Smooth muscle cell of the brain vasculature (primary cell): ENCODE measurements at regions not wholly inside any gene's neighbourhood (a gene's known extent, or its start where the extent isn't known, plus 50 kb on each side); places are given as distances from the start of the nearest gene placed in this dataset.
"Not testable (repeated sequence)": the region's sequence is repeated elsewhere in the genome, so short reads cannot be mapped to it uniquely, and the experiment has no call there.

Experiments
- DNase-seq: peaks from one replicate; pipeline ENCODE4 v3.0.0-alpha.2; 2012; ENCODE audit warnings: low read depth, low spot score

GRCh38 chr1:88291611-88292354 is 392.3 kb upstream of the PKN2 start:
- no peak for DNase-seq

DNA sequence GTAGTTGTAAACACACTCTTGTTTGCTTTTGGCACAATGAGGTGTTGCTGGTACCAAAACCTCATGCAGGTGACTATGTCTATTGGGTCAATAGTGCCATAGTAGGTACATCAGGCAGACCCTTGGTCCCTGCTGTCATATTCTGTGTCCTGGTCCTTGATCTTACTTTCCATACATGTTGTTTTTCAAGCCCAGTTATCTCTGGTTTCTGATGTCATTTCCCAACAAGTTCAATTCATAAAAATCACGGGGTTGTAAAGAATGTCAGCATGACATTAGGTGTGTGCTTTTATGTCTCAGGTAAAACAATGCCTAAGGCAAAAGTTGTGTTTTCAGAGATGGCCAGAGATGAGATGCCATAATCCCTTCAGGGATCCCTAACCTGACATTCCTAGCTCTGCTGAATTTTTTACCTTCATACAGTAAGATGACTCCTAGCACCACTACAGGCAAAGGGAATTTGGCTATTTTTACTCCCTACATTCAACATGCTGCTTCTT is 390.3 kb upstream of the PKN2 start:
- DNase-seq: no peak

DNA sequence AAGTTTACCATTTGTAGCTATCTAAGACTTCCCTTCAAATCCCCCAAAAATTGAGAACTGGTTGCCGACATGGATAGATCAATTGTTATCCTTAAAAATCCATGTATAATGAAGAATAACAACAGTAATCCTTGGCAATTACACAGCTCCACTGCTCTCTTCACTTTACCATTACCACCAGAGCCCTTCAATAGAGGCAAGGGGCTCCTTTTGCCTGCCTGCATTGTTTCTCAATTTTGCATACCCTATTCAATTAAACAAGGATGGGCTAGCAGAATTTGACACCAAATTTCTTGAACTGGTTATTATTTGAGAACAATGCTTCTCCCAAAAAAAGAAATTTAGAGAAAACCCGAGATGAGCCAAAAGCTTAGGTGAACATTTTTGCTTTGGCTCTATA is 387.8 kb upstream of the PKN2 start:
- no peak for DNase-seq

- no peak for DNase-seq
Observed at GRCh38 chr1:88296642-88297041, 387.4 kb upstream of the PKN2 start.

GRCh38 chr1:88298506-88298905 is 385.6 kb upstream of the PKN2 start:
- DNase-seq: no peak

- no peak for DNase-seq
Observed at GRCh38 chr1:88300752-88301263, 383.3 kb upstream of the PKN2 start.

DNA sequence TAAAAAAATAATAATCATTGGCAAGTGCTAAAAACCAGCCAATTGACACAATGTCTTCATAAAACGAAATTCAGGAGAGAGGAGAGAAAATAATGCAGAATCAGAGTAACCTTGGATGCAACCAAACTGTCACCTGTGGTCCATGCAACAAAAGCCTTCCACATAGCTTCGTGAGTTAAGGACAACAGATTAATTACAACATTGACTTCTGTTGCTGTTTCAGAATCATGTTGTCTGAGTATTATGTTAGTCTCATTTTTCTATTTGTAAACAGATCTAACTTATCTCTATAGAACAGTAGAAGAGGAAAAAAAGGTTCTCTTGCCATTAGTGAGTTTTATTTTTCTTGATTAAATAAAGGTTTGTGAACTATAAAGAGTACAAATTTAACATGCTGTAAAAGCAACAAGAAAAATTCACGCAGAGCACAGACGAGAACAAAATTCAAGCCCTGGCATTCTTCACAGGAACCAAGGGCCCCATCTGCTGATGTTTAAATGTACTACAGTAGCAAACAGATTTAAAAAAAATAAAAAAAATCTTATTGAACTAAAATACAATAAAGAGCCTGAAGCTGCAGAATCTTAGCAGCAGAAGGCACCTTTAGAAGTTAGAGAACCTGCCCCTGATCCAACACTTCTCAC is 381.1 kb upstream of the PKN2 start:
- no peak for DNase-seq

DNA sequence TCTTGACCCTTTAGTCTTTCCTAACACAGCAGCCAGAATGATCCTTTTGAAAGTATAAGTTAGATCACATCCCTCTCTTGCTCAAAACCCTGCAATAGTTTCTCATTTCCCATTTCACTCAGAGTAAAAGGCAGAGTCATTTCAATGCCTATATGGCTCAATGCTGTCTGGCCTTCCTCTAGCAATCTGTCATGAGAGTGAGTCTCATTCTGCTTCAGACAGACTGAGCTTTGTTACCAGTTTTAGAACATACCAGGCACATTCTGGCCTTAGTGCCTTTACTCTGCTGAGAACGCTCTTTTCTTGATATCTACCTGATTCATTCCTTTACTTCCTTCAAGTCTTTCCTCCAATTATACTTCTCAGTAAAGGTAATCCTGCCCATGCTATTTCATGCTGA is 372.8 kb upstream of the PKN2 start:
- DNase-seq: no peak

DNA sequence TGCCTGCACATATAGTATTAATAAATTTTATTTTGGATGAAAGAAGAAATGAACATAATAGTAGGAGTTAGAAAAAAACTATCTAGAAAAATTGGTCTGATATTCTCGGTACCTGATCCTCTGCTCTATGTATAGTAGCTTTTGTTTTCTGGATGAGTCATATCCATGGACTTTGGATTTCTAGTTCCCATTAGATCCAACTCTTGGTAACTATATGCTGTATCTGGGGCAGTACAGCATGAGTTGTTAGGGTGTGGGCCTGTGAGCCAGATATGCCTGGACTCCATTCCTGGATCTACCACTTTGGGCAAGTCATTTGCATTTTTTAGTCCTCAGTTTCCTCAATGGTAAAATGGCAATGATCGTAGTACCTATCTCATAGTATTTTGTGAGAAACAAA is 372.2 kb upstream of the PKN2 start:
- DNase-seq: no peak

GRCh38 chr1:88317396-88317795 is 366.7 kb upstream of the PKN2 start:
- no peak for DNase-seq

DNA sequence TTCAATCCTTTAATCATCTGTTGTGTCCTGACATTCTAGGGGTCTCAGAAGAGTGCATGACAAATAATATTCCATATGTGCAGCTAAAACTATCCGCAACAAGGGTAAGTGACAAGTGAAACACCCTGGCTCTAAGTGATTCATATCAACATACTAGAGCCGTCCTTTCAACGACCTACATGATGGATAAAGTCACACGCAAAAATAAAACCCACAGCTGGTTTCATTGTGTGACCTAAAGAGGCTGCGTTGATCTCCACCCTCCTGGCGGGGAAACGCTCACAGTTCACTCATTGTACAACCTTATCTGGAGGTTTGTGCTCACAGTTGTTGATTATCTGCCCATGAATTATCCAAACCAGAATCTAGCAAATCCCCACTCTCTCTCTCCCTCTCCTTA is 365.3 kb upstream of the PKN2 start:
- no peak for DNase-seq

GRCh38 chr1:88320291-88320690 is 363.8 kb upstream of the PKN2 start:
- DNase-seq: no peak

- DNase-seq: no peak
Observed at GRCh38 chr1:88321706-88322105, 362.4 kb upstream of the PKN2 start.

GRCh38 chr1:88324899-88325298 is 359.2 kb upstream of the PKN2 start:
- DNase-seq: no peak

DNA sequence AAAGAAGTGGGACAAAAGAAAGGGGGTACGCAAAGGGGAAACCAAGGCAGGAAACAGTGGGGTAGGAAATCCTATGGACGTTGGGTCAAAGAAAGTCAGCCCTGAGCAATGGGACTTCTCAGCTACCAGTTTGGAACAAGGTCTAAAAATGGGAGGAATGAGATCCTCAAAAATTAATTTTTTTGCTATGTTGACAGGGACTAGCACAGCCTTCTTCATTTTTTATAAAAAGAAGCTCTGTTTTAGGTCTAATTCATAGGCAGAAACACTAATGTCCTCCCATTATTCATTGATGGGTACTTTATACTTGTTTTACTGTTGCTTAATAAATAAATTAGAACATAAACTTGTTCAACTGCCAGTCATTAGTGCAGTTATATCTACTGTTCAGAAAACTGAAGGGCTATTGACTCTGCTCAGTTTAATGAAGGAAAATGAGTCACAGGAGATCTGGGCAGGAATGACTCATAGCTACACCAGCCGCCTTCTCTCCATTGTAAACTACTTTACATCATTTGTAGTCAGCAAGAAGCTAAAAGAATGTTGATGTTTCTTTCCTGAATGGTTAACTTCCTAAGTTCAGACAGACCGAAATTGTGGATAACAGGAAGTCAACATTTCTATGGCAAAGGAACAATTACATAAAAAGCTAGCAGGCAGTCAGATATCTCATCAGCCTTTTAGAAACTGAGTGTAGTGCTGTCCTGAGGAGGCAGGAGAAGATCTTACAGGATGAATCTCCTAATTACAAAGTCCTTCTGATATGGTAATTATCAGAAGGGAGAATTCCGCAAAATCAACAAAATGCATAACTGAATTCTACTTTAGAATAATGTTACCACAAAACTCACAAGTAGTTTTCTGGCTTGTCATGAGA is 356.4 kb upstream of the PKN2 start:
- DNase-seq: no peak

DNA sequence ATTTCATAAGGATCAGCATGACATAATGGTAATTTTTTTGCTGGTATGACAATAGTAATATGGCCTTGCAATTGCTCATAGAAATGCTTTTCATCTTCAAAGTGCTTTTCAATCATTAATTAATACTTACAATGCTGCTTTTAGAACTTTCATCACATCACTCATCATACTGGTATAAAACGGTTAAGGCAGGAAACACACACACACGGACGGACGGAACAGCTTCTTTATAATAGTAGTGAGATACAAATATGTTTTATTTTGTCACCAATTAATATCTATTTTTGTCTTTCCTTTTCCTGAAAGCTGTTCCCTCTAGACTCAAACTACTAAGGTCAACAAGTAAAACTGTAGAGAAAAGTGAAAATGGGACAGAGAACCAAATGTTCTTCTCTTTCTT is 353.9 kb upstream of the PKN2 start:
- no peak for DNase-seq

- no peak for DNase-seq
Observed at GRCh38 chr1:88333086-88333695, 350.9 kb upstream of the PKN2 start.

- DNase-seq: no peak
Observed at GRCh38 chr1:88341447-88341846, 342.6 kb upstream of the PKN2 start.

GRCh38 chr1:88342081-88342480 is 342.0 kb upstream of the PKN2 start:
- not testable (repeated sequence) for DNase-seq

DNA sequence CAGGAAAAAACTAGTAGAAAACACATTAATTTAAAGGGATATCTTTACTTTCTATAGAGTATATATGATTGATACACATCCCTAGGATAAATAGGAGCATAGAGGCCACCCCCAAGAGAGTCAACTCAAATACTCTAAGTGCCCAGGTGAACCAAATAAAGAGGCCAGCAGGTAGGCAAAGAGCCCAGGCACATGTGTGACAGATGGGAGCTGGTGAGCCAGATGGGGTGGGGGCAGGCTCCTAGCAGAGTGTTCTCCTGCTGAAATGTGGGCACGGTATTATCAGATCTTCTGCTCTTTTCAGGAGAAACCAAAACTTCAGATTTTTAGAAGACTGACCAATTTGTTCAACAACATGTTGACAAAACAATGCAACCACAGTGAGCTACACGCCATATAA is 333.4 kb upstream of the PKN2 start:
- no peak for DNase-seq

GRCh38 chr1:88351960-88352359 is 332.1 kb upstream of the PKN2 start:
- no peak for DNase-seq

GRCh38 chr1:88354256-88354655 is 329.8 kb upstream of the PKN2 start:
- DNase-seq: no peak
